HAP-1 (cell line): ENCODE measurements at regions not wholly inside any gene's neighbourhood (a gene's known extent, or its start where the extent isn't known, plus 50 kb on each side); places are given as distances from the start of the nearest gene placed in this dataset.
"Not testable (repeated sequence)": the region's sequence is repeated elsewhere in the genome, so short reads cannot be mapped to it uniquely, and the experiment has no call there.

Experiments
- DNase-seq, 2 experiments: peaks; one replicate each; pipeline ENCODE4 v3.0.0-alpha.2; 2016 to 2020; ENCODE audit warnings: low spot score in 2 of 2
- H3K27me3 ChIP-seq: fragments of 250-450 bp; sonication (Bioruptor Pico); 2 replicates; pipeline ENCODE4 v1.5.1; 2020; ENCODE audit warnings: low read depth, mild to moderate bottlenecking, moderate library complexity
- H3K36me3 ChIP-seq: fragments of 250-450 bp; sonication (Bioruptor Pico); replicated peaks from 2 replicates; pipeline ENCODE4 v1.5.1; 2020; ENCODE audit warnings: mild to moderate bottlenecking
- H3K4me1 ChIP-seq: fragments of 250-450 bp; sonication (Bioruptor Pico); 2 replicates; pipeline ENCODE4 v1.5.1; 2020; ENCODE audit warnings: mild to moderate bottlenecking
- H3K4me3 ChIP-seq: fragments of 250-450 bp; sonication (Bioruptor Pico); 2 replicates; pipeline ENCODE4 v1.5.1; 2020; ENCODE audit warnings: mild to moderate bottlenecking, moderate library complexity
- H3K9me3 ChIP-seq: fragments of 250-450 bp; sonication (Bioruptor Pico); 2 replicates; pipeline ENCODE4 v1.5.1; 2020; ENCODE audit warnings: mild to moderate bottlenecking, moderate library complexity
- in situ Hi-C: fragments of 300-500 bp; cut with MboI; formaldehyde crosslinking; loops from 3 replicates; pipeline ENCODE4 v1.14.3; 2020; ENCODE audit warnings: low sequenced_read_pairs, inconsistent platforms, mixed read lengths

DNA sequence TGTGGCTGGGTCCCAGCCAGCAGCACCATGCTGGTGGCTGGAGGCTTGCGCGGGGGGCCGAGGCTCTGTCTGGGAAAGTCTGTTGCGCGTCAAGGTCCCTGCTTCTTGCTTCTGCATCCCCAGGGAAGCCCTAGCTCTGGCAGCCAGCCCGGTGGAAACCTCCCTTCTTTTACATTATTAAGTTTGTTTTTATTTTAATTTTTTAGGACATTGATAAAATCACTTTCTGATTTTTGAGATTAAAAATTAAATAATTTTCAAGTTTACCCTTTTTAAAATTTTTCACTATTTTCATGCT is 81.6 kb downstream of the TRIM51G start:
- in situ Hi-C loops, DNase-seq: not testable (repeated sequence)

GRCh38 chr11:48901381-48902152 is 82.1 kb downstream of the TRIM51G start:
- H3K4me3 ChIP-seq, H3K9me3 ChIP-seq, H3K36me3 ChIP-seq, DNase-seq, in situ Hi-C loops, H3K4me1 ChIP-seq, H3K27me3 ChIP-seq: not testable (repeated sequence)

More for the DNA sequence above, 81.6 kb downstream of the TRIM51G start:
- H3K4me1 ChIP-seq, H3K4me3 ChIP-seq, H3K36me3 ChIP-seq, H3K9me3 ChIP-seq, H3K27me3 ChIP-seq: not testable (repeated sequence)

DNA sequence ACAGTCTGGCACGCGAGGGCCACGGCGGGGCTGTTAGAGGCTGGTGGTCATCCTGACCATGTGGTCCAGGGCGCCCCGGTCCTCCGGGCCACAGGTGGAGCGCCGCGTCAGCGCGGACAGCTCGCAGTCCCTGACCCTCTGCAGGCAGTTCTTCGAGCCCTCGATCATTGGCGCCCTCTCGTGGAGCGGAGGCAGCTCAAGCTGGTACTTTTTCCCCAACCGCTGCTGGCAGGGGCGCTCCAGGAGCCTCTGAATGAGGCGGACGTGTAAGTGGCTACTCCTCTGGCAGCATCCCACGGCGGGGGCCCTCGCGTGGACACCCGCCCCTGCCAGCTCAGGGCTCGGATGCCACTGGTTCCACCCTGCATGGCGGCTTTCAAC is 82.9 kb downstream of the TRIM51G start:
- H3K4me1 ChIP-seq, H3K9me3 ChIP-seq, H3K27me3 ChIP-seq, in situ Hi-C loops, DNase-seq, H3K36me3 ChIP-seq, H3K4me3 ChIP-seq: not testable (repeated sequence)

- Histone ChIP-seq H3K4me3 (no peak overlapping the region), H3K36me3 (no peaks in the 10 kb centered on the region), H3K9me3 (no peaks in the 10 kb centered on the region), H3K4me1 (no peaks in the 10 kb centered on the region), H3K27me3 (no peaks in the 10 kb centered on the region)
- in situ Hi-C loops = no loop called here
- DNase-seq = no peak
Observed at GRCh38 chr11:48900131-48900800, 83.4 kb downstream of the TRIM51G start.

DNA sequence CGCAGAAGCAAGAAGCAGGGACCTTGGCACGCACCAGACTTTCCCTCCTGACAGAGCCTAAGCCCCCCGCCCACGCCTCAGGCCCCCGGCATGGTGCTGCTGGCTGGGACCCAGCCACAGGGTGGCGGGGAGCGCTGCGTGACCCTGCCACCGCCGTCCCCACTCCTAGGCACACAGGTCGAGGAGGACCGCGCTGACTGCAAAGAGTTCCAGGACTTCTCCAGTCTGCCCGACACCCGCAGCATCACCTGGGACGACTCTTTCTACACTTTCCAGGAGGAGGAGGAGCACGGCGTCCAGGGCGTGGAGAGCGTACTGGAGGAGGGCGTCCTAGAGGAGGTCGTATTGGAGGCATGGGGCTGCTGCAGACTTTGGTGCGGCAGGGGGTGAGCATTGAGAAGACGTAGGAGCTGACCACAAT is 103.7 kb downstream of the TRIM51G start:
- 0 out of 2 replicates have a peak, but pooled peaks cover 2% of the 10 kb centered on the region for H3K9me3 ChIP-seq
- no peaks in the 10 kb centered on the region for H3K27me3 ChIP-seq
- H3K4me3 ChIP-seq = no peak overlapping the region
- H3K4me1 ChIP-seq = peaks cover 9% of the 10 kb centered on the region
- in situ Hi-C loops = no loop called here
- DNase-seq = peak in 1 of 2 experiments; percentile 7
- no peaks in the 10 kb centered on the region; the same call in 1 of the 2 replicates for H3K36me3 ChIP-seq

- no peaks in the 10 kb centered on the region for H3K27me3 ChIP-seq
- in situ Hi-C loops = no loop called here
- H3K36me3 ChIP-seq = no peaks in the 10 kb centered on the region; the same call in 1 of the 2 replicates
- peak; percentile 72 to 73 for DNase-seq
- H3K4me3 ChIP-seq = no peak overlapping the region
- H3K9me3 ChIP-seq = 0 out of 2 replicates have a peak, but pooled peaks cover 2% of the 10 kb centered on the region
- H3K4me1 ChIP-seq = peaks cover 9% of the 10 kb centered on the region
Observed at GRCh38 chr11:48879256-48879655, 104.4 kb downstream of the TRIM51G start.
